LNCAP (cell line): ENCODE measurements at regions not wholly inside any gene's neighbourhood (a gene's known extent, or its start where the extent isn't known, plus 50 kb on each side); places are given as distances from the start of the nearest gene placed in this dataset.

Experiments
- CTCF ChIP-seq: fragments of 450-650 bp; IDR thresholded peaks from 2 replicates; pipeline ENCODE4 v1.5.1; 2017; ENCODE audit warnings: mild to moderate bottlenecking

- TF ChIP-seq CTCF: no peak
These were observed 186.9 kb upstream of the OBI1 start for GRCh38 chr13:78845656-78846365.

GRCh38 chr13:78844106-78844505 lies 185.2 kb upstream of the OBI1 start:
- no peak for TF ChIP-seq CTCF

- no peak for TF ChIP-seq CTCF
These were observed 182.5 kb upstream of the OBI1 start for GRCh38 chr13:78841358-78841963.

- no peak for TF ChIP-seq CTCF
These were observed 177.4 kb upstream of the OBI1 start for GRCh38 chr13:78836238-78836784.

- TF ChIP-seq CTCF: no peak
These were observed 173.5 kb upstream of the OBI1 start for GRCh38 chr13:78832461-78832860.

- TF ChIP-seq CTCF: no peak
These were observed 171.6 kb upstream of the OBI1 start for GRCh38 chr13:78830508-78830907.

GRCh38 chr13:78829821-78830220 lies 170.9 kb upstream of the OBI1 start:
- no peak for TF ChIP-seq CTCF
